ENCODE measurements at regions not wholly inside any gene's neighbourhood (a gene's known extent, or its start where the extent isn't known, plus 50 kb on each side); places are given as distances from the start of the nearest gene placed in this dataset.

GRCh38 chr4:156591679-156592078 lies 379.9 kb downstream of the PDGFC start:
- intact Hi-C loops (cut with micrococcal nuclease) (loop anchor here (10.0 kb wide), 1 partner anchor 453 kb away; no protein-coding TSS in a partner anchor), dilution Hi-C loops (cut with MboI; ENCODE audit: extremely low pct_ligation_motif_present, low sequenced_read_pairs) (no loop called here)
- H3K4me3 ChIP-seq (replicated peaks in 1 of 3; ENCODE audit: insufficient read depth in 1 of 3, low read depth in 1 of 3, low read length in 3 of 3) = no peak overlapping the region
- DNase-seq (ENCODE audit: low read depth, low spot score) (no peak), FAIRE-seq (no peak)
- no peaks in the 10 kb centered on the region for H4K20me1 ChIP-seq (replicated peaks; ENCODE audit: control insufficient read depth, extremely low read depth, insufficient read depth, low read length)
- no peaks in the 10 kb centered on the region for H3K79me2 ChIP-seq (ENCODE audit: control insufficient read depth, insufficient read depth, low read length)
- H3K4me2 ChIP-seq (ENCODE audit: insufficient read depth, low read length) = no peak overlapping the region
- H3K36me3 ChIP-seq (ENCODE audit: control insufficient read depth in 2 of 2, extremely low read depth in 1 of 2, insufficient read depth in 2 of 2, low read length in 2 of 2) = no peaks in the 10 kb centered on the region
- BruUV-seq (replicated peaks) = no TSS peak
- H3K9ac ChIP-seq (replicated peaks; ENCODE audit: extremely low read depth, insufficient read depth, low read length) = no peak overlapping the region
- H3K9me1 ChIP-seq (replicated peaks; ENCODE audit: control insufficient read depth, extremely low read depth, insufficient read depth, low read length) = no peaks in the 10 kb centered on the region
- ChIA-PET CTCF (no interaction called here), POLR2A (no interaction called here)
- no peak overlapping the region for H2AFZ ChIP-seq (ENCODE audit: low read depth, low read length)
- H3K9me3 ChIP-seq (replicated peaks; ENCODE audit: control insufficient read depth, insufficient read depth, low read length) = no peaks in the 10 kb centered on the region
- no peak overlapping the region for H3K27ac ChIP-seq (ENCODE audit: insufficient read depth, low read depth, low read length)
- TF ChIP-seq MAX (IDR thresholded peaks at IDR 0.05; ENCODE audit: insufficient read depth, insufficient read length) (no peak), EZH2 (IDR thresholded peaks at IDR 0.05; ENCODE audit: borderline replicate concordance, low read depth, low read length, severe bottlenecking) (no peak), JUN (IDR thresholded peaks at IDR 0.05; ENCODE audit: borderline replicate concordance, insufficient read depth, insufficient read length, low read depth) (no peak), GATA2 (IDR thresholded peaks at IDR 0.05; ENCODE audit: insufficient read depth, insufficient read length, low read depth, low read length) (no peak), POLR2AphosphoS5 (IDR thresholded peaks at IDR 0.05; ENCODE audit: insufficient read depth, low read depth, low read length) (no peak), POLR2A (IDR thresholded peaks at IDR 0.05; ENCODE audit: low read depth, low read length) (no peak), FOS (IDR thresholded peaks at IDR 0.05; ENCODE audit: borderline replicate concordance, insufficient read depth, low read length) (no peak), CTCF (IDR thresholded peaks at IDR 0.05; ENCODE audit: extremely low read depth in 1 of 2, insufficient read depth in 1 of 2, low read depth in 1 of 2, low read length in 2 of 2) (no peak), MYC (IDR thresholded peaks at IDR 0.05; ENCODE audit: low read depth, low read length) (no peak)
- H3K27me3 ChIP-seq (ENCODE audit: control insufficient read depth in 2 of 2, insufficient read depth in 2 of 2, low read length in 2 of 2) = no peaks in the 10 kb centered on the region
- H3K4me1 ChIP-seq (ENCODE audit: control insufficient read depth, extremely low read depth, insufficient read depth, low read length) = no peaks in the 10 kb centered on the region

All from endothelial cell of umbilical vein (primary cell).